HepG2 (cell line): ENCODE measurements at regions not wholly inside any gene's neighbourhood (a gene's known extent, or its start where the extent isn't known, plus 50 kb on each side); places are given as distances from the start of the nearest gene placed in this dataset.
A peak's percentile ranks its signal among the peaks of the same experiment; 100 is the strongest.

Experiments
- CEBPG ChIP-seq: IDR thresholded peaks from 2 replicates; pipeline ENCODE4 v1.6.1; 2016
- GLI4 ChIP-seq: sonication (generic); formaldehyde crosslinking; IDR thresholded peaks from 2 replicates; pipeline ENCODE4 v1.5.1; 2020; ENCODE audit warnings: missing genetic modification reagents, mild to moderate bottlenecking, moderate library complexity, borderline replicate concordance
- HNRNPL ChIP-seq: fragments of 200-400 bp; formaldehyde crosslinking; IDR thresholded peaks from 2 replicates; pipeline ENCODE4 v1.6.1; 2017; ENCODE audit warnings: mild to moderate bottlenecking, low read depth, low read length
- KDM5B ChIP-seq: sonication (generic); formaldehyde crosslinking; IDR thresholded peaks from 2 replicates; pipeline ENCODE4 v1.4.0; 2020; ENCODE audit warnings: missing genetic modification reagents, mild to moderate bottlenecking, borderline replicate concordance
- KLF6 ChIP-seq: IDR thresholded peaks from 2 replicates; pipeline ENCODE4 v1.8.0; 2016; ENCODE audit warnings: missing biosample characterization, missing genetic modification reagents
- LCORL ChIP-seq, 2 experiments: fragments of 450-650 bp in 1 of 2; sonication (generic) in 1 of 2; formaldehyde crosslinking in 1 of 2; IDR thresholded peaks; 2 replicates each; pipeline versions ENCODE4 v1.5.0 to v1.6.1; 2017 to 2020; ENCODE audit warnings: antibody characterized with exemption in 1 of 2, missing genetic modification reagents in 1 of 2
- MBD4 ChIP-seq: IDR thresholded peaks from 2 replicates; pipeline ENCODE4 v1.6.1; 2012; ENCODE audit warnings: low read length, inconsistent platforms, borderline replicate concordance
- MXI1 ChIP-seq: IDR thresholded peaks from 3 replicates; pipeline ENCODE4 v1.6.1; 2012; ENCODE audit warnings: low read depth, low read length, inconsistent platforms, borderline replicate concordance
- NFIB ChIP-seq: sonication (generic); formaldehyde crosslinking; IDR thresholded peaks from 2 replicates; pipeline ENCODE4 v1.9.0; 2021; ENCODE audit warnings: missing genetic modification reagents, mild to moderate bottlenecking, borderline replicate concordance
- TARDBP ChIP-seq: sonication (generic); formaldehyde crosslinking; IDR thresholded peaks from 2 replicates; pipeline ENCODE4 v1.8.0; 2022; ENCODE audit warnings: mild to moderate bottlenecking, missing genetic modification reagents
- ZBTB20 ChIP-seq: sonication (generic); formaldehyde crosslinking; IDR thresholded peaks from 2 replicates; pipeline ENCODE4 v1.8.1; 2023; ENCODE audit warnings: missing genetic modification reagents, low read depth, mild to moderate bottlenecking, borderline replicate concordance
- ZMYM4 ChIP-seq: sonication (generic); formaldehyde crosslinking; IDR thresholded peaks from 2 replicates; pipeline ENCODE4 v1.8.1; 2023; ENCODE audit warnings: mild to moderate bottlenecking, missing genetic modification reagents
- ZNF160 ChIP-seq: sonication (generic); formaldehyde crosslinking; IDR thresholded peaks from 2 replicates; pipeline ENCODE4 v1.8.0; 2022; ENCODE audit warnings: mild to moderate bottlenecking, inconsistent platforms, missing genetic modification reagents
- ZNF317 ChIP-seq: sonication (generic); formaldehyde crosslinking; IDR thresholded peaks from 2 replicates; pipeline ENCODE4 v1.5.0; 2020; ENCODE audit warnings: mild to moderate bottlenecking, missing genetic modification reagents
- ZNF350 ChIP-seq: sonication (generic); formaldehyde crosslinking; IDR thresholded peaks from 2 replicates; pipeline ENCODE4 v1.4.0; 2020; ENCODE audit warnings: mild to moderate bottlenecking, low read depth, missing genetic modification reagents, borderline replicate concordance
- ZNF432 ChIP-seq: sonication (generic); formaldehyde crosslinking; IDR thresholded peaks from 2 replicates; pipeline ENCODE4 v1.5.0; 2020; ENCODE audit warnings: missing genetic modification reagents, mild to moderate bottlenecking, borderline replicate concordance
- ZNF616 ChIP-seq: sonication (generic); formaldehyde crosslinking; IDR thresholded peaks from 2 replicates; pipeline ENCODE4 v1.5.0; 2020; ENCODE audit warnings: low read depth, mild to moderate bottlenecking, missing genetic modification reagents
- ZNF629 ChIP-seq: sonication (generic); formaldehyde crosslinking; conservative IDR thresholded peaks from 2 replicates; pipeline ENCODE4 v1.5.0; 2020; ENCODE audit warnings: missing genetic modification reagents
- ZSCAN29 ChIP-seq: sonication (generic); formaldehyde crosslinking; conservative IDR thresholded peaks from 2 replicates; pipeline ENCODE4 v1.4.0; 2020; ENCODE audit warnings: mild to moderate bottlenecking, missing genetic modification reagents
- TF ChIP-seq, protein P1 (sequence below): sonication (generic); formaldehyde crosslinking; IDR thresholded peaks from 2 replicates; pipeline ENCODE4 v1.9.0; 2021; ENCODE audit warnings: mild to moderate bottlenecking, missing genetic modification reagents
- TF ChIP-seq, protein P2 (sequence below): IDR thresholded peaks from 2 replicates; pipeline ENCODE4 v1.6.1; 2018; ENCODE audit warnings: missing genetic modification reagents, mild to moderate bottlenecking, missing compliant biosample characterization

DNA sequence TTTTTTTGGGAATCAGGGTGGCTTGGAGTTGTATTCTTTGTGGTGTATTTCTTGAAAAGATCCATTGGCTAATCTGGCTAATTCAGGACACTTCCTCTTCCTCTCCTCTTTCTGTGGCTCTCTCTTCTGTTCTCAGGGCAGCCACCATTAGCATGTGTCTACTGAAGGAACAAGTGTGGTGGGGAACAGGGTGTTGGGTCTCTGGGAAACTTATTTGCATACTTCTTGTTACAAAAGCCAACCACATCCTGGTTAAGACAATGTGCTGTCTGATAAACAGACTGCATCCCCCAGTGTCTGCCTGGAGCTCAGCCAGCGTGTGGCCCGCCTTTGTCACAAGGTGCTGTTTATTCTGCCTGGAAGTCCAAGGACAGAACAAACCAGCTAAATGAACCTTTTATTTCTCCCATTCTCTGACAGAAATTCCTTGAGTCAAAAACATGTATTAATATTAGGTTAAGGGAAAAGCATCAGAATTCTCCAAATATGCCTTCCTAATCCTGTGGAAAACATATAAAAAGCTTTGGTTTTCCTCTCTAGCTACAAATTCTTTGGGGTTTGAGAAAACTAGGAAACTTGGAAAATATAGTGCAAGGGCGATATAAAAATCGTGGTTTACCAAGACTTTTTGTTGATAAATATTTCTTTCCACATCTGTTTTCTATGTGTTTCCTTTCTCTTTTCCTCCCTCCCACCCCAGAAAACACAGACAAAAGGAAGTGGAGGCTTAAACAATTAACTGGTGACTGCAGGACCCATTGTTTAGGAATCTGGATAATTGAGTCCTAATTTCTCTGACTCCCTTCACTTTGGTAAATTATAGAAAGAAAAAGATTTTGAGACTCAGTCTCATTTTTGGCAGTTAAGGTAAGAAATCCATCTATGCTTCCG, 203.6 kb downstream of the SPRY1 start (continued):
- TF ChIP-seq HNRNPL (no peak), ZNF629 (CRISPR knock-in tag) (no peak), NFIB (CRISPR knock-in tag) (no peak), ZNF432 (CRISPR knock-in tag) (no peak), TARDBP (CRISPR knock-in tag) (peak; percentile 95), ZMYM4 (CRISPR knock-in tag) (peak; percentile 83), ZNF317 (CRISPR knock-in tag) (no peak), GLI4 (CRISPR knock-in tag) (no peak), KDM5B (no peak), ZNF160 (CRISPR knock-in tag) (no peak; the same call in 1 of the 2 replicates), LCORL (IDR thresholded peaks at IDR 0.05) (no peak), LCORL (CRISPR knock-in tag; IDR thresholded peaks at IDR 0.05) (0 out of 2 replicates have a peak, but pooled peaks have one; percentile 29), ZSCAN29 (CRISPR knock-in tag) (0 out of 2 replicates have a peak, but pooled peaks have one; percentile 27), MBD4 (peak; percentile 66), ZBTB20 (CRISPR knock-in tag) (no peak), MXI1 (peak; percentile 34; the same call in 1 of the 3 replicates), ZNF350 (CRISPR knock-in tag) (peak; percentile 46; the same call in 1 of the 2 replicates), ZNF616 (CRISPR knock-in tag) (no peak), CEBPG (CRISPR knock-in tag) (peak; percentile 77), KLF6 (CRISPR knock-in tag) (no peak)
- TF ChIP-seq, protein P1, sequence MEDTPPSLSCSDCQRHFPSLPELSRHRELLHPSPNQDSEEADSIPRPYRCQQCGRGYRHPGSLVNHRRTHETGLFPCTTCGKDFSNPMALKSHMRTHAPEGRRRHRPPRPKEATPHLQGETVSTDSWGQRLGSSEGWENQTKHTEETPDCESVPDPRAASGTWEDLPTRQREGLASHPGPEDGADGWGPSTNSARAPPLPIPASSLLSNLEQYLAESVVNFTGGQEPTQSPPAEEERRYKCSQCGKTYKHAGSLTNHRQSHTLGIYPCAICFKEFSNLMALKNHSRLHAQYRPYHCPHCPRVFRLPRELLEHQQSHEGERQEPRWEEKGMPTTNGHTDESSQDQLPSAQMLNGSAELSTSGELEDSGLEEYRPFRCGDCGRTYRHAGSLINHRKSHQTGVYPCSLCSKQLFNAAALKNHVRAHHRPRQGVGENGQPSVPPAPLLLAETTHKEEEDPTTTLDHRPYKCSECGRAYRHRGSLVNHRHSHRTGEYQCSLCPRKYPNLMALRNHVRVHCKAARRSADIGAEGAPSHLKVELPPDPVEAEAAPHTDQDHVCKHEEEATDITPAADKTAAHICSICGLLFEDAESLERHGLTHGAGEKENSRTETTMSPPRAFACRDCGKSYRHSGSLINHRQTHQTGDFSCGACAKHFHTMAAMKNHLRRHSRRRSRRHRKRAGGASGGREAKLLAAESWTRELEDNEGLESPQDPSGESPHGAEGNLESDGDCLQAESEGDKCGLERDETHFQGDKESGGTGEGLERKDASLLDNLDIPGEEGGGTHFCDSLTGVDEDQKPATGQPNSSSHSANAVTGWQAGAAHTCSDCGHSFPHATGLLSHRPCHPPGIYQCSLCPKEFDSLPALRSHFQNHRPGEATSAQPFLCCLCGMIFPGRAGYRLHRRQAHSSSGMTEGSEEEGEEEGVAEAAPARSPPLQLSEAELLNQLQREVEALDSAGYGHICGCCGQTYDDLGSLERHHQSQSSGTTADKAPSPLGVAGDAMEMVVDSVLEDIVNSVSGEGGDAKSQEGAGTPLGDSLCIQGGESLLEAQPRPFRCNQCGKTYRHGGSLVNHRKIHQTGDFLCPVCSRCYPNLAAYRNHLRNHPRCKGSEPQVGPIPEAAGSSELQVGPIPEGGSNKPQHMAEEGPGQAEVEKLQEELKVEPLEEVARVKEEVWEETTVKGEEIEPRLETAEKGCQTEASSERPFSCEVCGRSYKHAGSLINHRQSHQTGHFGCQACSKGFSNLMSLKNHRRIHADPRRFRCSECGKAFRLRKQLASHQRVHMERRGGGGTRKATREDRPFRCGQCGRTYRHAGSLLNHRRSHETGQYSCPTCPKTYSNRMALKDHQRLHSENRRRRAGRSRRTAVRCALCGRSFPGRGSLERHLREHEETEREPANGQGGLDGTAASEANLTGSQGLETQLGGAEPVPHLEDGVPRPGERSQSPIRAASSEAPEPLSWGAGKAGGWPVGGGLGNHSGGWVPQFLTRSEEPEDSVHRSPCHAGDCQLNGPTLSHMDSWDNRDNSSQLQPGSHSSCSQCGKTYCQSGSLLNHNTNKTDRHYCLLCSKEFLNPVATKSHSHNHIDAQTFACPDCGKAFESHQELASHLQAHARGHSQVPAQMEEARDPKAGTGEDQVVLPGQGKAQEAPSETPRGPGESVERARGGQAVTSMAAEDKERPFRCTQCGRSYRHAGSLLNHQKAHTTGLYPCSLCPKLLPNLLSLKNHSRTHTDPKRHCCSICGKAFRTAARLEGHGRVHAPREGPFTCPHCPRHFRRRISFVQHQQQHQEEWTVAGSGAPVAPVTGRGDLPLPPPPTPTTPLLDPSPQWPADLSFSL (CRISPR knock-in tag) = peak; percentile 52; the same call in 1 of the 2 replicates
- TF ChIP-seq, protein P2, sequence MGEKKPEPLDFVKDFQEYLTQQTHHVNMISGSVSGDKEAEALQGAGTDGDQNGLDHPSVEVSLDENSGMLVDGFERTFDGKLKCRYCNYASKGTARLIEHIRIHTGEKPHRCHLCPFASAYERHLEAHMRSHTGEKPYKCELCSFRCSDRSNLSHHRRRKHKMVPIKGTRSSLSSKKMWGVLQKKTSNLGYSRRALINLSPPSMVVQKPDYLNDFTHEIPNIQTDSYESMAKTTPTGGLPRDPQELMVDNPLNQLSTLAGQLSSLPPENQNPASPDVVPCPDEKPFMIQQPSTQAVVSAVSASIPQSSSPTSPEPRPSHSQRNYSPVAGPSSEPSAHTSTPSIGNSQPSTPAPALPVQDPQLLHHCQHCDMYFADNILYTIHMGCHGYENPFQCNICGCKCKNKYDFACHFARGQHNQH = peak; percentile 95
